ENCODE measurements at regions not wholly inside any gene's neighbourhood (a gene's known extent, or its start where the extent isn't known, plus 50 kb on each side); places are given as distances from the start of the nearest gene placed in this dataset.

GRCh38 chr13:33743438-33744368 is 74.2 kb upstream of the RFC3 start:
- TF ChIP-seq CTCF (conservative IDR thresholded peaks at IDR 0.05 in 1 of 2, IDR thresholded peaks at IDR 0.05 in 1 of 2; ENCODE audit: extremely low read depth in 1 of 2, insufficient read depth in 1 of 2, low read depth in 1 of 2, low read length in 2 of 2) (no peak), EZH2 (IDR thresholded peaks at IDR 0.05; ENCODE audit: borderline replicate concordance, low read length) (no peak)
